Breast epithelium (tissue), 3 donors: ENCODE measurements at regions not wholly inside any gene's neighbourhood (a gene's known extent, or its start where the extent isn't known, plus 50 kb on each side); places are given as distances from the start of the nearest gene placed in this dataset.

Experiments used
- POLR2A ChIP-seq: fragments of 450-650 bp; IDR thresholded peaks from one replicate; pipeline ENCODE4 v1.6.1; 2016; ENCODE audit warnings: antibody characterized with exemption, mild to moderate bottlenecking, moderate library complexity
- TF ChIP-seq, protein P1 (sequence below), 3 donors: fragments of 450-650 bp; IDR thresholded peaks; one replicate each; pipeline ENCODE4 v1.5.1; 2016 to 2017; ENCODE audit warnings: antibody characterized with exemption in 3 of 3, mild to moderate bottlenecking in 3 of 3, moderate library complexity in 3 of 3

DNA sequence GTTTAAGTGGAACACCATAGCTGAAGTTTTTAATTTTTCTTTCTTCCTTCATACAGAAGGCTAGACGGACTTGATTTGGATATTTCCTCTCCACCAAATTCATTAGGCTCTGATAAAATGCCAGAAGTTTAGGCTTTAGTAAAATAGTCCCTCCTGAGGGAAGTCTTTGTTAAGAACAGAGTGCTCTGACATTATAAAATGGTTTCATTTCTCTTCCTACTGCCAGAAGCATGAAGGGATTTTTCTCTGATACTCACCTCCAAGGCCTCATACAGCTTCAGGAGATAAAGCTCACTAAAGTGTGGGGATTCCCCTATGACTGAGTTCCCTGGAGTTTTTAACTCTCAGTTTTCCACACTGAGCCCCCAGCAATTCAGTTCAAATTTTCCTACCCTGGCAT is 1489.6 kb downstream of the REEP3 start:
- TF ChIP-seq POLR2A, result no peak
- TF ChIP-seq, protein P1, sequence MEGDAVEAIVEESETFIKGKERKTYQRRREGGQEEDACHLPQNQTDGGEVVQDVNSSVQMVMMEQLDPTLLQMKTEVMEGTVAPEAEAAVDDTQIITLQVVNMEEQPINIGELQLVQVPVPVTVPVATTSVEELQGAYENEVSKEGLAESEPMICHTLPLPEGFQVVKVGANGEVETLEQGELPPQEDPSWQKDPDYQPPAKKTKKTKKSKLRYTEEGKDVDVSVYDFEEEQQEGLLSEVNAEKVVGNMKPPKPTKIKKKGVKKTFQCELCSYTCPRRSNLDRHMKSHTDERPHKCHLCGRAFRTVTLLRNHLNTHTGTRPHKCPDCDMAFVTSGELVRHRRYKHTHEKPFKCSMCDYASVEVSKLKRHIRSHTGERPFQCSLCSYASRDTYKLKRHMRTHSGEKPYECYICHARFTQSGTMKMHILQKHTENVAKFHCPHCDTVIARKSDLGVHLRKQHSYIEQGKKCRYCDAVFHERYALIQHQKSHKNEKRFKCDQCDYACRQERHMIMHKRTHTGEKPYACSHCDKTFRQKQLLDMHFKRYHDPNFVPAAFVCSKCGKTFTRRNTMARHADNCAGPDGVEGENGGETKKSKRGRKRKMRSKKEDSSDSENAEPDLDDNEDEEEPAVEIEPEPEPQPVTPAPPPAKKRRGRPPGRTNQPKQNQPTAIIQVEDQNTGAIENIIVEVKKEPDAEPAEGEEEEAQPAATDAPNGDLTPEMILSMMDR (IDR thresholded peaks at IDR 0.05), result no peak
